Mesodermal cell (in vitro differentiated cells): ENCODE measurements at regions not wholly inside any gene's neighbourhood (a gene's known extent, or its start where the extent isn't known, plus 50 kb on each side); places are given as distances from the start of the nearest gene placed in this dataset.
"Not testable (repeated sequence)": the region's sequence is repeated elsewhere in the genome, so short reads cannot be mapped to it uniquely, and the experiment has no call there.

Experiments used
- H3K27ac ChIP-seq: 2 replicates; pipeline ENCODE4 v1.7.0; 2013; ENCODE audit warnings: mild to moderate bottlenecking, low read depth, low read length, moderate library complexity; ENCODE audit not compliant: severe bottlenecking
- H3K36me3 ChIP-seq: 2 replicates; pipeline ENCODE4 v1.7.1; 2013; ENCODE audit warnings: mild to moderate bottlenecking, low read length, moderate library complexity; ENCODE audit not compliant: control insufficient read depth, insufficient read depth
- H3K4me1 ChIP-seq: one replicate; pipeline ENCODE4 v1.7.1; 2013; ENCODE audit warnings: mild to moderate bottlenecking, low read length; ENCODE audit not compliant: insufficient read depth, control insufficient read depth, poor library complexity, severe bottlenecking
- H3K4me3 ChIP-seq: 2 replicates; pipeline ENCODE4 v1.7.0; 2013; ENCODE audit warnings: low read length, control low read depth, mild to moderate bottlenecking; ENCODE audit not compliant: insufficient read depth, poor library complexity, severe bottlenecking; ENCODE audit errors: extremely low read depth
- H3K9me3 ChIP-seq: 2 replicates; pipeline ENCODE4 v1.7.1; 2013; ENCODE audit warnings: mild to moderate bottlenecking, low read length, moderate library complexity; ENCODE audit not compliant: control insufficient read depth
- WGBS, 2 experiments: methylation state at CpG; one replicate each; pipeline ENCODE4 v1.1.5; 2013; ENCODE audit warnings: missing lambda C conversion rate in 2 of 2; ENCODE audit not compliant: insufficient coverage in 2 of 2; 5-methylcytosine and 5-hydroxymethylcytosine counted together

DNA sequence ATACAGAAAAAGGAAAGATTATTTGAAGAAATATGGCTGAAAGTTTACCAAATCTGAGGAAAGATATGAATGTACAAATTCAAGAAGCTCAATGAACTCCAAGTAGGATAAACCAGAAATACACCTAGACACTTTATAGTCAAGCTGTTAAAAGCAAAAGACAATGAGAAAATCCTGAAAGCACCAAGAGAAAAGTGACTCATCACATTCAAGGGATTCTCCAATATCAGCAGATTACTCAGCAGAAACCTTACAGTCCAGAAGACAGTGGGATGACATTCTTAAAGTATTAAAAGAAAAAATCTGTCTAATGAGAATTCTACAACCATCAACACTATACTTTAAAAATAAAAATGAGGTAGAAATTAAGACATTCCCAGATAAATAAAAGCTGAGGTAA is 223.8 kb upstream of the ZCCHC13 start:
- Histone ChIP-seq H3K4me1 (no peaks in the 10 kb centered on the region), H3K36me3 (no peaks in the 10 kb centered on the region), H3K4me3 (no peak overlapping the region), H3K27ac (no peak overlapping the region), H3K9me3 (no peaks in the 10 kb centered on the region)

DNA sequence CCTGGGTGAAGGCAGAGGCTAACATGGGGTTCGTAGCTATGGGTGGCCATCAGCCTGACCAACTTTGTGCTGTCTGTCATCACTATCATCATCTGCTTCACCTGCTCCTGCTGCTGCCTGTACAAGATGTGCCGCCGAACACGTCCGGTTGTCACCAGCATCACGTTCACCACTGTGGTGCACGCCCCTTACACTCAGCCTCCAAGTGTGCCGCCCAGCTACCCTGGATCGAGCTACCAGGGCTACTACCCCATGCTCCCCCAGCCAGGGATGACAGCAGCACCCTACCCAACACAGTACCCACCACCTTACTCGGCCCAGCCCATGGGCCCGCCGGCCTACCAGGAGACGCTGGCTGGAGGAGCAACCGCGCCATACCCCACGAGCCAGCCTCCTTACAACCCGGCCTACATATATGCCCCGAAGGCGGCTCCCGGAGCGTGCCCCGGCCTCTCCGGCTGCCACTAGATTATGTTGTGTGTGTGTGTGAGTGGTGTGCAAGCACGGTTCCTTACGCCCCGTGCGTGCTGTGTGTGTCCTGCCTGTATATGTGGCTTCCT is 213.4 kb upstream of the XIST start:
- 93 to 98% methylated on average over 3 to 9 of the region's 27 CpGs for WGBS, 2 experiments
- H3K27ac ChIP-seq = no peak overlapping the region
- H3K9me3 ChIP-seq = no peaks in the 10 kb centered on the region
- H3K4me3 ChIP-seq = no peak overlapping the region
- H3K36me3 ChIP-seq = no peaks in the 10 kb centered on the region
- no peaks in the 10 kb centered on the region for H3K4me1 ChIP-seq

DNA sequence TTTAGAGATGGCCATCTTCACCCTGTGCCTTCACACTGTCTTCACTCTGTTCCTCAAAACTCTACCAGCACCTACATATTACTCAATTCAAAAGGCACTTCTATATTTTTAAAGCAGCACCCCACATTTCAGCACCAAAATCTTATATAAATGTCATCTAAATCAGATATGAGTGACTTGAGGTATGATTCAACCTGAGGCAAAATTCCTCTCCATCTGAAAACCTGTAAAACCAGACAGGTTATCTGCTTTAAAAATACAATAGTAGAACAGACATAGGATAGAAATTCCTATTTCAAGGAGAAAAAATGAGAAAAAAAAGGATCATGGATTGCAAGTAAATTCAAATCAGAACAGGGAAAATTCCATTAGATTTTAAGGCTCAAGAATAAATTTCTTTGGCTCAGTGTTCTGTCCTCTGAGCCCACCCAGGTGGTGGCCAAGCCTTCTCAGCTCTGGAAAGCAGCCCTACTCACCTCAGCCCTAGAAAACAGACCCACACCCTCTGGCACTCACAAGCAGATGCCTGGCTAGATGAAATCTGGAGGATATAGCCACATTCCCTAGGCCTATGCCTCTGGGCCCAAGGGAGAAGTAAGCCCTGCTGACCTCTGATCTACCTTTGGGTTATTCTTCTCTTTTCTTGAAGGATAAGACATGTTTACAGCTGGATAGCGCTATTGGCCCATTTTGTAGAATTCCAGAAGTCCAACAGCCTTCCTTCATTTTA is 211.1 kb upstream of the XIST start:
- Histone ChIP-seq H3K4me1 (no peaks in the 10 kb centered on the region), H3K27ac (no peak overlapping the region), H3K4me3 (no peak overlapping the region), H3K9me3 (no peaks in the 10 kb centered on the region), H3K36me3 (no peaks in the 10 kb centered on the region)
- no CpG with 5 or more reads among the region's 1 CpG for WGBS, 2 experiments

DNA sequence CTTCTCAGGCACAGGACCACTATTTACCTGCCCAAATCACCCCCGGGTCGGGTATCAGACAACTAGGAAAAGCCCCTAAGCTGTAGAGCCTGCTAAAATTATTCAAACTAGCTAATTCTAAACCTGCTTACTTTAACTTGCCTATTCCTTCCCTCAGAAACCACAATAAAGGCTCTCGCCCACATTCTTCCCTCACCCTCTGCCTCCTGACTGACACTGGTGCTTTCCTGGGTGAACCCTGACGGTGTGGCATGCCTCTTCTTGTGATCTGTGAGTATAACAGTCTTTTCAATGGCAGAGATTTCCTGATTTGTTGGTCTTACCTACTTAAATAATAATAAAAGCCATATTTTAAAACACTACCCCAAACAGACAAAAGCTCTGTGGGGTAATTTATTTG is 209.4 kb upstream of the XIST start:
- no peaks in the 10 kb centered on the region for H3K36me3 ChIP-seq
- no peak overlapping the region for H3K4me3 ChIP-seq
- H3K27ac ChIP-seq = no peak overlapping the region
- WGBS, 2 experiments = 81% methylated on average over 2 of the region's 4 CpGs; no CpG with 5 or more reads in 1 of the 2 experiments
- no peaks in the 10 kb centered on the region for H3K4me1 ChIP-seq
- H3K9me3 ChIP-seq = no peaks in the 10 kb centered on the region

DNA sequence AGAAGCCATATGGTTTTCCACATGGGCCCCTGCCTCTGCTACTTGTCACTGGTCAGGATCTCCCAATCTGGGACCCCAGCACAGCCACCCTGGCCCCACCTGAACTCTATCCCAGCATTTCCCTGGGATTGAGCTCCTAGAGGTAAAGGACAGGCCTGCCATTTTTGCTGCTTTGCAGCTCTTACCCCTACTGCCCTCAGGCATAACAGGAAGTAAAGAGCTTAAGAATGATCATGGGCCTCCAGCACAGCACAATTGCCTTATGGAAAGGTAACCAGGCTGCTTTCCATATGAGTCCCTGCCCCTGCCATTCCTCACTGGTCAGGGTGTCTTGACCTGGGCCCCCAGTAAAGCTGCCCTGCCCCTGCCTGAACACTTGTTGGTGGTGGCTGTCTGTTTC is 196.6 kb upstream of the XIST start:
- H3K4me1 ChIP-seq = no peaks in the 10 kb centered on the region
- H3K27ac ChIP-seq = no peak overlapping the region

GRCh38 chrX:74034066-74034465 is 181.6 kb upstream of the XIST start:
- not testable (repeated sequence) for H3K36me3 ChIP-seq, H3K4me3 ChIP-seq, H3K4me1 ChIP-seq, H3K27ac ChIP-seq, H3K9me3 ChIP-seq
- no CpG with 5 or more reads among the region's 1 CpG for WGBS, 2 experiments

More for the DNA sequence above, 196.6 kb upstream of the XIST start:
- no peak overlapping the region for H3K4me3 ChIP-seq
- no peaks in the 10 kb centered on the region for H3K9me3 ChIP-seq
- H3K36me3 ChIP-seq = no peaks in the 10 kb centered on the region

GRCh38 chrX:74031527-74031926 is 179.0 kb upstream of the XIST start:
- not testable (repeated sequence) for H3K9me3 ChIP-seq, H3K36me3 ChIP-seq, H3K4me3 ChIP-seq, H3K4me1 ChIP-seq, H3K27ac ChIP-seq
- 94% methylated on average over 5 of the region's 7 CpGs; no CpG with 5 or more reads in 1 of the 2 experiments for WGBS, 2 experiments

- no CpG with 5 or more reads among the region's 1 CpG for WGBS, 2 experiments
- H3K27ac ChIP-seq, H3K4me3 ChIP-seq, H3K36me3 ChIP-seq, H3K4me1 ChIP-seq, H3K9me3 ChIP-seq: not testable (repeated sequence)
Measured at GRCh38 chrX:74030766-74031165, 178.3 kb upstream of the XIST start.

DNA sequence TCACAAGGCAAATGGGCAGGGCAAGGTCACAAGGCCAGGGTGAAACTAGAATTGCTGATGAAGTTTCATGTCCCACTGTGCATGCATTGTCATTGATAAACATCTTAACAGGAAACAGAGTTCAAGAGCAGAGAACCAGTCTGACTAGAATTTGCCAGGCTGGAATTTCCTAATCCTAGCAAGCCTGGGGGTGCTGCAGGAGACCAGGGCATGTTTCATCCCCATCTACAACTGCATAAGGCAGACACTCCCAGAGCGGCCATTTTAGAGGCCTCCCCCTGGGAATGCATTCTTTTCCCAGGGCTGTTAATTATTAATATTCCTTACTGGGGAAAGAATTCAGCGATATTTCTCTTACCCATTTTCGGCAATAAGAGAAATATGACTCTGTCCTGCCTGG is 172.6 kb upstream of the XIST start:
- H3K9me3 ChIP-seq, H3K4me1 ChIP-seq, H3K4me3 ChIP-seq, H3K27ac ChIP-seq, H3K36me3 ChIP-seq: not testable (repeated sequence)
- 83% methylated on average over 1 of the region's 3 CpGs; no CpG with 5 or more reads in 1 of the 2 experiments for WGBS, 2 experiments

DNA sequence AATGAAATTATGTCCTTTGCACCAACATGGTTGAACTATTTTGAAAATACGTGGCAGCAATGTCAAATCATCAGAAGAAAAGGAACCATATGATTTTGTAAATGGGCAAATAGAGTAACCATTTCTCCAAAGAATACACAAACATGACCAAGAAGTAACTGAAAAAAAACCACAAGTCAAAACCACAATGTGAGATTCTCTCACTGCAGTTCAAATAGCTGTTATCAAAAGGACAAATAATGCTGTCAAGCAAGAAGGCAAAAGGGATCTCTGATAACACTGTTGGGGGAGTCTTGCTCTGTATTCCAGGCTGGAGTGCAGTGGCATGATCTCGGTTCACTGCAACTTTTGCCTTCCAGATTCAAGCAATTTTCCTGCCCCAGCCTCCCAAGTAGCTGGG is 170.7 kb upstream of the XIST start:
- Histone ChIP-seq H3K36me3 (no peaks in the 10 kb centered on the region), H3K4me3 (no peak overlapping the region), H3K27ac (no peak overlapping the region), H3K4me1 (no peaks in the 10 kb centered on the region), H3K9me3 (peaks cover 3% of the 10 kb centered on the region)
- 86% methylated on average over 1 of the region's 2 CpGs; no CpG with 5 or more reads in 1 of the 2 experiments for WGBS, 2 experiments

DNA sequence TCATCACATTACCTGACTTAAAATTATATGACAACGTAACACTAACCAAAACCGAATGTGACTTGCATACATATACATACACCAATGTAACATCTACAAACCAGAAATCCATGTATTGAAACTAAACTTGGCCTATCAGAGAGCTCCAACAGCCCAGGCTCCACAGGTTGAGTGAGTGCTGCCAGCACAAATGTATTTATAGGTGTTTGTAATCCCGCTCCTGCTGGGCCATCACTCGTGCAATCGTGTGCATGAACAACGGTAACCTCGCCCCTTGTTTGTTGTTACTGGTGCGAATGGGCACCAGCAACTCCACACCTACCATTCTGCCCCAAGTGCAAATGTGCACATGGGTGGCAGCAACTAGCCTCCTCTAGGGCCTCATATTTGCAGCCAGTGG is 165.7 kb upstream of the XIST start:
- H3K9me3 ChIP-seq = no peaks in the 10 kb centered on the region

More for the DNA sequence above, 165.7 kb upstream of the XIST start:
- no peak overlapping the region for H3K27ac ChIP-seq
- no peak overlapping the region for H3K4me3 ChIP-seq
- WGBS, 2 experiments = 100% methylated on average over 1 to 5 of the region's 8 CpGs
- no peaks in the 10 kb centered on the region for H3K36me3 ChIP-seq
- H3K4me1 ChIP-seq = no peaks in the 10 kb centered on the region
